ENCODE measurements at regions not wholly inside any gene's neighbourhood (a gene's known extent, or its start where the extent isn't known, plus 50 kb on each side); places are given as distances from the start of the nearest gene placed in this dataset.

DNA sequence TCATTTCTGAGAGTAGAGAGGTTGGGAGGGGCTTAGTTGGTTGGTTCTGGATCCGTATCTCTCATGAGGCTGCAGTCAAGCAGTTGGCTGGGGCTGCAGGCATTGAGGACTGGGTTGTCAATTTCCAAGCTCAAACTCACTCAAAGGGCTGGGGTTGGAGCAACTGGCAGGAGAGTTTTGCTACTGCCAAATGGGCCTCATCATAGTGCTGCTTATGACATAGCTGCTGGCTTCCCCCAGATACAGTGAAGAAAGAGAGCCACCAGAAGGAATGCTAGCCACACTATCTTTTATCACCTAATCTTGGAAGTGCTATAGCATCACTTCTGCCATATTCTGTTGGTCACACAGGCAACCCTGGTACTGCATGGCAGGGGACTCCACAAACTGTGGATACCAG lies 363.5 kb upstream of the USP24 start:
- H3K36me3 Mint-ChIP-seq (ENCODE audit: unreplicated experiment): no peaks in the 10 kb centered on the region
- no peak for DNase-seq
- no peak for TF ChIP-seq CTCF (IDR thresholded peaks at IDR 0.05; ENCODE audit: partially characterized antibody, unreplicated experiment)
- H3K27me3 Mint-ChIP-seq (ENCODE audit: unreplicated experiment): peaks cover 2% of the 10 kb centered on the region
- peaks cover 3% of the 10 kb centered on the region for H3K4me1 Mint-ChIP-seq (ENCODE audit: low read depth, unreplicated experiment)
- H3K4me3 Mint-ChIP-seq (ENCODE audit: unreplicated experiment): no peak overlapping the region
- H3K9me3 Mint-ChIP-seq (ENCODE audit: unreplicated experiment): no peaks in the 10 kb centered on the region
- H3K27ac Mint-ChIP-seq (ENCODE audit: unreplicated experiment): no peak overlapping the region

DNA sequence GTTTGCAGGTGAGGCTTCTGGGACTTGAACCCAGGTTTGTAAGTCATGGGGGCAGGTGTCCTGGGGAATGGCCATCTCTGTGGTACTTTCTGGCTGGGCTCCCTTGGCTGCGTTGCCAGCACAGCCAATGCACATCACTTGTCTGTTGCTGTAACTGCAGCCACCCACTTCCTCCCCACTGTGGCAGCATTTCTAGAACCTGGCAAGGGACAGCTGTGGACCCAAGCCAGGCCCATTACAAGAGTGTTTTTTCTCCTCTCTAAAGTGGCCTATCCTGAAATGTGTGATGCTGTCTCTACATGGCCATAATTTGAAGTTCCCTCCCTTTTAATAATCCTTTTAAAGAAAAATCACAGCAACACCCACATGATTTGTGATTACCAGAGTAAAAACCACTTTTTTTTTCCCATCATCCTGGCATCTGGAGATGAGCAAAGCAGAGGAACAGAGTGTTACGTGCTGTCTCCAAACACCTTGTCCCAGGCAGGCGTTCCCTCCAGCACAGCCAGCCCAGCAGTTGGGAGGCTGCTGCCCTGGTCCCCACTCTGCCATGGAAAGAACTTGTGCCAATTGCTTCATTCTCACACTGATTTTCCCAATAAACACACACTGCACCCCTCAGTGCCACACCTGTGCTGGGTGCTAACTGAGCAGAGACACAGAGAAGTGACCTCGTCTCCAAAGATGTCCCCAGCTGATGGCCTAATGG lies 360.6 kb upstream of the USP24 start:
- no peak for DNase-seq
- no peaks in the 10 kb centered on the region for H3K9me3 Mint-ChIP-seq (ENCODE audit: unreplicated experiment)
- peaks cover 2% of the 10 kb centered on the region for H3K27me3 Mint-ChIP-seq (ENCODE audit: unreplicated experiment)
- no peak for TF ChIP-seq CTCF (IDR thresholded peaks at IDR 0.05; ENCODE audit: partially characterized antibody, unreplicated experiment)
- H3K36me3 Mint-ChIP-seq (ENCODE audit: unreplicated experiment): no peaks in the 10 kb centered on the region
- H3K4me3 Mint-ChIP-seq (ENCODE audit: unreplicated experiment): no peak overlapping the region
- H3K4me1 Mint-ChIP-seq (ENCODE audit: low read depth, unreplicated experiment): peaks cover 3% of the 10 kb centered on the region
- no peak overlapping the region for H3K27ac Mint-ChIP-seq (ENCODE audit: unreplicated experiment)

- TF ChIP-seq CTCF (IDR thresholded peaks at IDR 0.05; ENCODE audit: partially characterized antibody, unreplicated experiment): no peak
- Mint-ChIP-seq H3K36me3 (ENCODE audit: unreplicated experiment) (no peaks in the 10 kb centered on the region), H3K27me3 (ENCODE audit: unreplicated experiment) (peaks cover 2% of the 10 kb centered on the region), H3K4me3 (ENCODE audit: unreplicated experiment) (no peak overlapping the region), H3K9me3 (ENCODE audit: unreplicated experiment) (no peaks in the 10 kb centered on the region), H3K27ac (ENCODE audit: unreplicated experiment) (no peak overlapping the region), H3K4me1 (ENCODE audit: low read depth, unreplicated experiment) (peaks cover 3% of the 10 kb centered on the region)
- DNase-seq: no peak
These were observed 359.6 kb upstream of the USP24 start for GRCh38 chr1:55574691-55575225.

- Mint-ChIP-seq H3K27me3 (ENCODE audit: unreplicated experiment) (no peaks in the 10 kb centered on the region), H3K4me1 (ENCODE audit: low read depth, unreplicated experiment) (no peaks in the 10 kb centered on the region), H3K27ac (ENCODE audit: unreplicated experiment) (no peak overlapping the region), H3K9me3 (ENCODE audit: unreplicated experiment) (peaks cover 2% of the 10 kb centered on the region), H3K36me3 (ENCODE audit: unreplicated experiment) (peaks cover 7% of the 10 kb centered on the region), H3K4me3 (ENCODE audit: unreplicated experiment) (no peak overlapping the region)
- TF ChIP-seq CTCF (IDR thresholded peaks at IDR 0.05; ENCODE audit: partially characterized antibody, unreplicated experiment): no peak
- no peak for DNase-seq
These were observed 357.9 kb upstream of the USP24 start for GRCh38 chr1:55572878-55573734.

DNA sequence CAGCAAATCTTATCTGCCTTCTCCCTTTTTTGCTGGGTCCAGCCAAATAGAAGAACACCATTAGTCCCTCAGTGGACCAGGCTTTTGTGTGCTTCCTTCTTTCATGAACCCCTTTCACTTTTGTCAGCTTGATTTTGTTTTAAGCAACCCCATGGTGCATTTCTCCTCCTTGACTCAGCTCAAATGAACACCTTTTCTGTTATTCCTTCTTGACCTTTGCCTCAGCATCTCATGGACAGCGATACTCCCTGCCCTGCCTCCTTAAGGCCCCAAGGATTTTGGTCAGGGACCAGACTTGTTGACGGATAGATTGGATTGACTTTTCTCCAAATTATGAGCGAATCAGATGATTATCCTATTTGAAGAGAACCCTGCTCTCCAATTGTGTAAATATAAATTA lies 356.6 kb upstream of the USP24 start:
- Mint-ChIP-seq H3K4me1 (ENCODE audit: low read depth, unreplicated experiment) (no peaks in the 10 kb centered on the region), H3K9me3 (ENCODE audit: unreplicated experiment) (peaks cover 3% of the 10 kb centered on the region), H3K27ac (ENCODE audit: unreplicated experiment) (no peak overlapping the region), H3K27me3 (ENCODE audit: unreplicated experiment) (no peaks in the 10 kb centered on the region), H3K36me3 (ENCODE audit: unreplicated experiment) (peaks cover 8% of the 10 kb centered on the region), H3K4me3 (ENCODE audit: unreplicated experiment) (no peak overlapping the region)
- TF ChIP-seq CTCF (IDR thresholded peaks at IDR 0.05; ENCODE audit: partially characterized antibody, unreplicated experiment): no peak
- DNase-seq: no peak

Measured in glutamatergic neuron (in vitro differentiated cells).